Upper lobe of left lung (tissue), 4 donors: ENCODE measurements at regions not wholly inside any gene's neighbourhood (a gene's known extent, or its start where the extent isn't known, plus 50 kb on each side); places are given as distances from the start of the nearest gene placed in this dataset.

ENCODE experiments used
- EP300 ChIP-seq, 4 donors: sonication (generic); formaldehyde crosslinking; IDR thresholded peaks; one replicate each; pipeline ENCODE4 v1.5.1; 2017; ENCODE audit warnings: antibody characterized with exemption in 4 of 4, control low read depth in 2 of 4
- POLR2AphosphoS5 ChIP-seq, 2 donors: sonication (generic); formaldehyde crosslinking; IDR thresholded peaks; one replicate each; pipeline ENCODE4 v1.5.1; 2017; ENCODE audit warnings: antibody characterized with exemption in 2 of 2
- TF ChIP-seq, protein P1 (sequence below), 6 experiments: fragments of 450-650 bp in 4 of 6; fragments of 200-600 bp in 2 of 6; sonication (generic) in 2 of 6; IDR thresholded peaks; one replicate each; pipeline ENCODE4 v1.5.1; 2016 to 2019; ENCODE audit warnings: antibody characterized with exemption in 6 of 6

DNA sequence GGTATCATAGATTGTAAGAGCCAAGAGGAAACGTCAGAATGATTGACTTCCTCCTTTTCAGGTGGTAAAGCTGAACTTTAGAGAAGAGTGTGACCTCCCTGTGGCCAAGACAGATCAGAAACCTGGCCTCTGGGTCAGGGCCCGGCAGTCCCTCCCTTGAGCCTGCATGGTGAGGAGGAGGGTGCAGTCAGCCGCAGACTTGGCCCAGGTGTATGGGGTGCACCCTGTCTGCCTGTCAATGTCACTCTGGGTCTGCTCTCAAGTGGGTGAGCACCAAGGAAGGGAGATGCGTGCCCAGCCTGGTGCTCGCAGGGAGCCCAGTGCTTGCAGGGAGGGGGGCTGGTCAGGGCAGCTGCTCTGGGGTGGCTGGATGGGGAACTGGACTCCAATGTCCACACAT, 134.4 kb upstream of the SNTG2 start:
- TF ChIP-seq, protein P1, sequence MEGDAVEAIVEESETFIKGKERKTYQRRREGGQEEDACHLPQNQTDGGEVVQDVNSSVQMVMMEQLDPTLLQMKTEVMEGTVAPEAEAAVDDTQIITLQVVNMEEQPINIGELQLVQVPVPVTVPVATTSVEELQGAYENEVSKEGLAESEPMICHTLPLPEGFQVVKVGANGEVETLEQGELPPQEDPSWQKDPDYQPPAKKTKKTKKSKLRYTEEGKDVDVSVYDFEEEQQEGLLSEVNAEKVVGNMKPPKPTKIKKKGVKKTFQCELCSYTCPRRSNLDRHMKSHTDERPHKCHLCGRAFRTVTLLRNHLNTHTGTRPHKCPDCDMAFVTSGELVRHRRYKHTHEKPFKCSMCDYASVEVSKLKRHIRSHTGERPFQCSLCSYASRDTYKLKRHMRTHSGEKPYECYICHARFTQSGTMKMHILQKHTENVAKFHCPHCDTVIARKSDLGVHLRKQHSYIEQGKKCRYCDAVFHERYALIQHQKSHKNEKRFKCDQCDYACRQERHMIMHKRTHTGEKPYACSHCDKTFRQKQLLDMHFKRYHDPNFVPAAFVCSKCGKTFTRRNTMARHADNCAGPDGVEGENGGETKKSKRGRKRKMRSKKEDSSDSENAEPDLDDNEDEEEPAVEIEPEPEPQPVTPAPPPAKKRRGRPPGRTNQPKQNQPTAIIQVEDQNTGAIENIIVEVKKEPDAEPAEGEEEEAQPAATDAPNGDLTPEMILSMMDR (IDR thresholded peaks at IDR 0.05) = no peak
- TF ChIP-seq EP300 (IDR thresholded peaks at IDR 0.05) (no peak), POLR2AphosphoS5 (IDR thresholded peaks at IDR 0.05) (no peak)
